PC-3 (cell line): ENCODE measurements at regions not wholly inside any gene's neighbourhood (a gene's known extent, or its start where the extent isn't known, plus 50 kb on each side); places are given as distances from the start of the nearest gene placed in this dataset.

Experiments used
- EZH2 ChIP-seq: fragments of 300-600 bp; sonication (generic); IDR thresholded peaks from one replicate; pipeline ENCODE4 v1.6.1; 2017; ENCODE audit warnings: antibody characterized with exemption, mild to moderate bottlenecking, low read length; ENCODE audit not compliant: unreplicated experiment
- EZH2phosphoT487 ChIP-seq: fragments of 300-600 bp; sonication (generic); IDR thresholded peaks from 2 replicates; pipeline ENCODE4 v1.6.1; 2018; ENCODE audit warnings: mild to moderate bottlenecking, antibody characterized with exemption, low read length, borderline replicate concordance
- TF ChIP-seq, protein P1 (sequence below): fragments of 300-600 bp; sonication (generic); conservative IDR thresholded peaks from 2 replicates; pipeline ENCODE4 v1.5.1; 2017; ENCODE audit warnings: antibody characterized with exemption, low read depth, mild to moderate bottlenecking, low read length

DNA sequence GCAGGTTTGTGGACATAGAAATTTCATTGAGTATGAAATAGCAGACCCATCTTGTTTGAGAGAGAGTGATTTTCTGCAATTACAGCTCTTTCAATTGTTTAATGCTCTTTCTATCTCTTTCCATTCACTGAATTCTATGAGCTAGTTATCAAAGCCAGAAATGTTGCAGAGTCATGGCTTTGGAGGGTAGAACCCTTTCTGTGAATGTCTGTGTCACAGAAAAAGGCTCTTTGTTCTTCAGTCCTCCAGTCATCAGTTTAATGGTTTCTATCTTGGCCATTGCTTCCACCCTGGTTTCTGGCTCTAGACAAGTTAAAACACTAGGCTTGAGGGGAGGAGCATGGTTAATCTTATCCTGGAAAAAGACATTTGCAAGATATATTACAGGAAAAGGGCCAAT is 655.0 kb downstream of the STK39 start:
- TF ChIP-seq, protein P1, sequence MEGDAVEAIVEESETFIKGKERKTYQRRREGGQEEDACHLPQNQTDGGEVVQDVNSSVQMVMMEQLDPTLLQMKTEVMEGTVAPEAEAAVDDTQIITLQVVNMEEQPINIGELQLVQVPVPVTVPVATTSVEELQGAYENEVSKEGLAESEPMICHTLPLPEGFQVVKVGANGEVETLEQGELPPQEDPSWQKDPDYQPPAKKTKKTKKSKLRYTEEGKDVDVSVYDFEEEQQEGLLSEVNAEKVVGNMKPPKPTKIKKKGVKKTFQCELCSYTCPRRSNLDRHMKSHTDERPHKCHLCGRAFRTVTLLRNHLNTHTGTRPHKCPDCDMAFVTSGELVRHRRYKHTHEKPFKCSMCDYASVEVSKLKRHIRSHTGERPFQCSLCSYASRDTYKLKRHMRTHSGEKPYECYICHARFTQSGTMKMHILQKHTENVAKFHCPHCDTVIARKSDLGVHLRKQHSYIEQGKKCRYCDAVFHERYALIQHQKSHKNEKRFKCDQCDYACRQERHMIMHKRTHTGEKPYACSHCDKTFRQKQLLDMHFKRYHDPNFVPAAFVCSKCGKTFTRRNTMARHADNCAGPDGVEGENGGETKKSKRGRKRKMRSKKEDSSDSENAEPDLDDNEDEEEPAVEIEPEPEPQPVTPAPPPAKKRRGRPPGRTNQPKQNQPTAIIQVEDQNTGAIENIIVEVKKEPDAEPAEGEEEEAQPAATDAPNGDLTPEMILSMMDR = no peak
- no peak for TF ChIP-seq EZH2
- TF ChIP-seq EZH2phosphoT487 = no peak
